ENCODE measurements at regions not wholly inside any gene's neighbourhood (a gene's known extent, or its start where the extent isn't known, plus 50 kb on each side); places are given as distances from the start of the nearest gene placed in this dataset.

GRCh38 chr21:17976691-17977090 lies 157.5 kb upstream of the C21orf91 start:
- no peak for DNase-seq

- DNase-seq = no peak
Observed at GRCh38 chr21:17976139-17976538, 157.0 kb upstream of the C21orf91 start.

- DNase-seq = no peak
Observed at GRCh38 chr21:17967319-17967718, 148.2 kb upstream of the C21orf91 start.

- DNase-seq = no peak
Observed at GRCh38 chr21:17964716-17965115, 145.6 kb upstream of the C21orf91 start.

GRCh38 chr21:17964199-17964598 lies 145.0 kb upstream of the C21orf91 start:
- no peak for DNase-seq

- DNase-seq = no peak
Observed at GRCh38 chr21:17950591-17950990, 131.4 kb upstream of the C21orf91 start.

- no peak for DNase-seq
Observed at GRCh38 chr21:17949421-17949820, 130.3 kb upstream of the C21orf91 start.

GRCh38 chr21:17947531-17947930 lies 128.4 kb upstream of the C21orf91 start:
- DNase-seq = no peak

- DNase-seq = no peak
Observed at GRCh38 chr21:17931080-17931479, 111.9 kb upstream of the C21orf91 start.

- DNase-seq = no peak
Observed at GRCh38 chr21:17930093-17930492, 110.9 kb upstream of the C21orf91 start.

GRCh38 chr21:17929510-17929909 lies 110.4 kb upstream of the C21orf91 start:
- no peak for DNase-seq

GRCh38 chr21:17925899-17926298 lies 106.7 kb upstream of the C21orf91 start:
- peak; percentile 19 for DNase-seq

- DNase-seq = peak; percentile 69
Observed at GRCh38 chr21:17925000-17925610, 105.9 kb upstream of the C21orf91 start.

GRCh38 chr21:17921579-17922530 lies 102.7 kb upstream of the C21orf91 start:
- DNase-seq = no peak

GRCh38 chr21:17915976-17916375 lies 96.8 kb upstream of the C21orf91 start:
- no peak for DNase-seq

- DNase-seq = no peak
Observed at GRCh38 chr21:17911628-17912027, 92.5 kb upstream of the C21orf91 start.

- DNase-seq = no peak
Observed at GRCh38 chr21:17903929-17904639, 84.9 kb upstream of the C21orf91 start.

- DNase-seq = peak; percentile 70
Observed at GRCh38 chr21:17903029-17903806, 84.1 kb upstream of the C21orf91 start.

- DNase-seq = peak; percentile 25
Observed at GRCh38 chr21:17901458-17902079, 82.4 kb upstream of the C21orf91 start.

- no peak for DNase-seq
Observed at GRCh38 chr21:17900990-17901385, 81.8 kb upstream of the C21orf91 start.

GRCh38 chr21:17900281-17900989 lies 81.3 kb upstream of the C21orf91 start:
- DNase-seq = no peak

- no peak for DNase-seq
Observed at GRCh38 chr21:17889171-17889570, 70.0 kb upstream of the C21orf91 start.

Data from suppressor macrophage treated with lipopolysaccharide for 4 hours (primary cell).